ENCODE measurements at regions not wholly inside any gene's neighbourhood (a gene's known extent, or its start where the extent isn't known, plus 50 kb on each side); places are given as distances from the start of the nearest gene placed in this dataset.

- no peak for TF ChIP-seq CTCF (conservative IDR thresholded peaks at IDR 0.05; ENCODE audit: low read depth, low read length)
- TF ChIP-seq EZH2 (IDR thresholded peaks at IDR 0.05; ENCODE audit: borderline replicate concordance, low read depth, low read length, poor library complexity, severe bottlenecking) = no peak
Observed at GRCh38 chr10:65793738-65794425, 1132.0 kb upstream of the LRRTM3 start.

All from A673 (cell line).